Activated CD4-positive, alpha-beta T cell treated with anti-CD3 and anti-CD28 coated beads, Interleukin-2, amount 10 ng/mL, durations not matched to agents 7 days and 5 days (primary cell): ENCODE measurements at regions not wholly inside any gene's neighbourhood (a gene's known extent, or its start where the extent isn't known, plus 50 kb on each side); places are given as distances from the start of the nearest gene placed in this dataset.

Source experiments
- CTCF ChIA-PET: fragments of 350-600 bp; sonication (Branson Sonifier 250); formaldehyde crosslinking; loops from one replicate; lab custom pipeline; 2021; ENCODE audit warnings: antibody characterized with exemption; lab: Charles Lee
- POLR2A ChIA-PET: fragments of 350-600 bp; sonication (Branson Sonifier 250); formaldehyde crosslinking; loops from one replicate; lab custom pipeline; 2021; ENCODE audit warnings: antibody characterized with exemption; lab: Charles Lee
- DNase-seq: peaks from one replicate; pipeline ENCODE4 v3.0.0-alpha.2; 2020
- H3K27ac Mint-ChIP-seq: one replicate; pipeline ENCODE4 v1.8.0; 2021; ENCODE audit warnings: mild to moderate bottlenecking, moderate library complexity, mixed read lengths
- H3K27me3 Mint-ChIP-seq: one replicate; pipeline ENCODE4 v1.8.0; 2021; ENCODE audit warnings: mixed read lengths
- H3K36me3 Mint-ChIP-seq: one replicate; pipeline ENCODE4 v1.8.0; 2021; ENCODE audit warnings: low read depth, mixed read lengths
- H3K4me1 Mint-ChIP-seq: one replicate; pipeline ENCODE4 v1.8.0; 2021; ENCODE audit warnings: mixed read lengths
- H3K4me3 Mint-ChIP-seq: one replicate; pipeline ENCODE4 v1.8.0; 2021; ENCODE audit warnings: mild to moderate bottlenecking, moderate library complexity, mixed read lengths
- H3K9me3 Mint-ChIP-seq: one replicate; pipeline ENCODE4 v1.8.0; 2021; ENCODE audit warnings: mixed read lengths

DNA sequence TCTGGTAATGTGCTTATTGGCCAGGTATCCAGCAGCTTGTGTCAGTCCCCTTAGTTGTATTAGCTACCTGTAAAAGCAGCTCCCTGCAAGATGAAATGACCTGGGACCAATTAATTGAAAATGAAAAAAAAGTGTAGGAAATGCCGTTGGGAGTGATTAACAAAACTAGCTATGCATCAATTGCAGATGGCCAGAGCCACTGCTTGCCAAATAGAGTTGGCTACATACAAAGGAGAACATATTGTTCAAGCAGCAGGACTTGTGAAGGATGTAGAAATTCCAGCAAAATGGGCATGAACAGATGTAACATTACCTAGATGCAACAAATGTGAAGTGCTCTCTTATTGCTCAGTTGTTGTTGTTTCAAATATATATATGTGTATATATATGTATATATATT is 300.5 kb downstream of the PCDH17 start:
- CTCF ChIA-PET = no interaction called here
- DNase-seq = no peak

DNA sequence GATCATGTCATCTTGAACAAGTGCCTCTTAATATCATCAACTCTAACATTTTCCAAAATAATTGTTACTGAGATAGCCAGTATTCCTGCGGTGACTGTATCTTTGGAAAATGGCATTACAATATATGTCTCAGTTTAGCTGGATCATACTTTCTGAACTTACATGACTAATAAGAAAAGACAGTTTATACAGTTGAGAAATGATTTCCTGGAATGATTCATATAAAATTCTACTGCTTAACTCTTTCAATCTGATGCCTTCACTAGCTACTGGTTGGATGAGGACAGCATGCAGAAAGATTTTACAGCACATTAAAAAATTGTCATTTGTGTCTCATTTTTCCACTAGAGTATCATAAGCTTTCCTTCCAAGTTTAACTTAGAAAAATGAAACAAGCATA is 302.1 kb downstream of the PCDH17 start:
- POLR2A ChIA-PET = no interaction called here
- no peak overlapping the region for H3K27ac Mint-ChIP-seq
- H3K27me3 Mint-ChIP-seq = no peaks in the 10 kb centered on the region
- CTCF ChIA-PET = no interaction called here
- no peak overlapping the region for H3K4me3 Mint-ChIP-seq
- DNase-seq = no peak
- H3K36me3 Mint-ChIP-seq = no peaks in the 10 kb centered on the region
- H3K9me3 Mint-ChIP-seq = no peaks in the 10 kb centered on the region
- no peaks in the 10 kb centered on the region for H3K4me1 Mint-ChIP-seq

More for the DNA sequence above, 300.5 kb downstream of the PCDH17 start:
- H3K4me3 Mint-ChIP-seq = no peak overlapping the region
- H3K27me3 Mint-ChIP-seq = no peaks in the 10 kb centered on the region
- no peak overlapping the region for H3K27ac Mint-ChIP-seq
- H3K4me1 Mint-ChIP-seq = no peaks in the 10 kb centered on the region
- H3K9me3 Mint-ChIP-seq = no peaks in the 10 kb centered on the region
- H3K36me3 Mint-ChIP-seq = no peaks in the 10 kb centered on the region
- POLR2A ChIA-PET = no interaction called here

DNA sequence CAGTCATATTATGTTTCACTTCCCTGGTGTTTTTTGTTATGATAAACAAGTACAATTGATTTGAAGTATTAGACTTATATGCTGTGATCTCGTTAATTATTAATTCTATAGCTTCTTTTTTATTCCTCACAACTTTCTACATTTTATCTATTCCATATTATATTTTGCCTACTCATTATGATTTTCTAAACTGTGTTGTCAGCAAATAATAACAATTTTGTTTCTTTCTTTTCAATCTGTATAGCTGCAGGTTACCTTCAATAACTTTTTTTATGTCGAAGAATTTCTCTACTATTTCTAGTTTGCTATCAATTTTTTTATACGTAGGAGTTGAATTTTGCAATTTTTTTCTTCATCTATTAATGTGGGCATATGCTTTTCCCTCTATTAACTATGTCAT is 304.4 kb downstream of the PCDH17 start:
- no peak overlapping the region for H3K27ac Mint-ChIP-seq
- POLR2A ChIA-PET = no interaction called here
- no peaks in the 10 kb centered on the region for H3K4me1 Mint-ChIP-seq
- H3K9me3 Mint-ChIP-seq = no peaks in the 10 kb centered on the region
- CTCF ChIA-PET = no interaction called here
- H3K4me3 Mint-ChIP-seq = no peak overlapping the region
- no peak for DNase-seq
- H3K27me3 Mint-ChIP-seq = no peaks in the 10 kb centered on the region
- no peaks in the 10 kb centered on the region for H3K36me3 Mint-ChIP-seq

DNA sequence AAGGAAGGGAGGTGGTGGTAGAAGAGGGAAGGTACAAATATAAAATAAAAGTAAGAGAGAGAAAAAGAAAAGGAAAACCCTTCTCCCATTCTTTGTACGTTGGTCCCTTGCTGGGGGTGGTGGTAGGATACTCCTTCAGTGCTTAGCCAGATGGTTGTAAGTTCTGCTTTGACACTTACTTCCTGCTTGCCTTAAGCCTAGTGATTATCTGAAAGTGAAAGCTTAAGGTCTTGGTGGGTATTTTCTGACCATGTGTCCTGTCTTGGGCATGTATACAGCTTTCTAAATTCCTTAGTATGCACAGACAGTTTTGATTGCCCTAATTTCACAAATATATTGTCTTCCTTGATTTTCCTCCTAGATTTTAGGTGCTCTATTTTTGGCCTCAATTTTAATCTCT is 314.8 kb downstream of the PCDH17 start:
- ChIA-PET POLR2A (no interaction called here), CTCF (no interaction called here)
- Mint-ChIP-seq H3K27ac (no peak overlapping the region), H3K4me3 (no peak overlapping the region), H3K27me3 (no peaks in the 10 kb centered on the region), H3K4me1 (no peaks in the 10 kb centered on the region), H3K9me3 (peaks cover 7% of the 10 kb centered on the region), H3K36me3 (no peaks in the 10 kb centered on the region)
- no peak for DNase-seq

DNA sequence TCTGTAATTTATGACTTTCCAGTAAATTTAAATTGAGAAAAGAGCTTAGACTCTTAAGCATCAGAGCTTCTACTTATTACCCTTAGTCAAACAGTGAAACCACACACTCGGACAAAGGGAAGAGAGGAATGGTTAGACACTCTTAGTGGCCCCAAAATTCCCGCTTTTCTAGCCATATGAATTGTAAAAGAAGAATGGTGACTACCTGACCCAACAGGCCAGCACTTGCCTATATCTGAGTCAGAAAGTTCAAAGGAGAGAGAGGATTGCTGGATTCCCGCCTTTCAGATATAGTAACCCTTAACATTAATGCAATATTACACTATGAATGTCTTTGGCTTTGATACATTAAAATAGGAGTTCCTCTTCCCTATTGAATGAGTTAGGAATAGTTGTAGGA is 317.3 kb downstream of the PCDH17 start:
- no peaks in the 10 kb centered on the region for H3K27me3 Mint-ChIP-seq
- ChIA-PET CTCF (no interaction called here), POLR2A (no interaction called here)
- no peaks in the 10 kb centered on the region for H3K36me3 Mint-ChIP-seq
- H3K9me3 Mint-ChIP-seq = peaks cover 10% of the 10 kb centered on the region
- DNase-seq = no peak
- no peak overlapping the region for H3K4me3 Mint-ChIP-seq
- no peaks in the 10 kb centered on the region for H3K4me1 Mint-ChIP-seq
- H3K27ac Mint-ChIP-seq = no peak overlapping the region

DNA sequence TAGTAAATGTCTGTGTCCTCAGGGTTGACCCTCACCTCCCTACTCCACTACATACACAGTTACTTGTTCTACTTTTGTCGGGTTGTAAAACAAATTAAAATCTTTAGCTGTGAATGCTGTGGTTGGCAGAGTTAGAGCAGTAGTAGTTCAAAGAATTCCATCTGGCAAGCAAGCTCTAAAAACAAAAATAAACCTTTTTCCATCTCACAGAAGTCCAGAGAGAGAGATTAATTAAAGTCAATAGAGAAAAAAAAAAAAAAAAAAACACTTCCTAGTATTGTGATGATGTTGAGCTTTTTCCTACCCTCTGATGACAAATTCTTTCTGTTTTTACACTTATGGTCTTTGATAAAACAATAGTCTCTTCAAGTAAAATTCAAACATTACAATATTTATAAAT is 338.4 kb downstream of the PCDH17 start:
- DNase-seq = no peak
- no peaks in the 10 kb centered on the region for H3K36me3 Mint-ChIP-seq
- H3K9me3 Mint-ChIP-seq = peaks cover 22% of the 10 kb centered on the region
- ChIA-PET POLR2A (no interaction called here), CTCF (interaction anchor here (1.4 kb wide), 1 partner anchor 17 kb away, joined by 3 read pairs; no protein-coding TSS in a partner anchor)
- no peak overlapping the region for H3K27ac Mint-ChIP-seq
- H3K27me3 Mint-ChIP-seq = no peaks in the 10 kb centered on the region
- no peaks in the 10 kb centered on the region for H3K4me1 Mint-ChIP-seq
- no peak overlapping the region for H3K4me3 Mint-ChIP-seq

DNA sequence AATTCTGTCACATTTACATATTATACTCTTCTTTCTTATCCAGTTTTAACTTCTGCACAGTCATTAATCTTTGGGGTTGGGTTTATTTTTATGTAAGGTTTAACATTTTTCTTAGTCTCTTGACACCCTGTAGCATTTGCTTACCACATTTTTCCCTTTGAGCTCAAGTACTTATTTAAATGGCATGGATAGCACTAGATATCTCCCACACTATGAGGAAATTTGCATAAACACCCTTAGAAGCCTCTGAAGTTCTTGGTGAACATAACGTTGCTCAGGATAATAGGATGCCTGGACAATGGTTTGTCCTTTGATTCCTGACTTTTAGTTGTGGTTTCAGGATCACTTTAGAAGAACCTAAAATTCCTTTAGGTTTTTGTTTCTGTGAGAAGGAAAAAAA is 338.9 kb downstream of the PCDH17 start:
- H3K36me3 Mint-ChIP-seq = no peaks in the 10 kb centered on the region
- peaks cover 22% of the 10 kb centered on the region for H3K9me3 Mint-ChIP-seq
- H3K27me3 Mint-ChIP-seq = no peaks in the 10 kb centered on the region
- H3K27ac Mint-ChIP-seq = no peak overlapping the region
- H3K4me1 Mint-ChIP-seq = no peaks in the 10 kb centered on the region
- ChIA-PET CTCF (interaction anchor here (1.4 kb wide), 1 partner anchor 17 kb away, joined by 3 read pairs; no protein-coding TSS in a partner anchor), POLR2A (no interaction called here)
- no peak for DNase-seq
- H3K4me3 Mint-ChIP-seq = no peak overlapping the region

DNA sequence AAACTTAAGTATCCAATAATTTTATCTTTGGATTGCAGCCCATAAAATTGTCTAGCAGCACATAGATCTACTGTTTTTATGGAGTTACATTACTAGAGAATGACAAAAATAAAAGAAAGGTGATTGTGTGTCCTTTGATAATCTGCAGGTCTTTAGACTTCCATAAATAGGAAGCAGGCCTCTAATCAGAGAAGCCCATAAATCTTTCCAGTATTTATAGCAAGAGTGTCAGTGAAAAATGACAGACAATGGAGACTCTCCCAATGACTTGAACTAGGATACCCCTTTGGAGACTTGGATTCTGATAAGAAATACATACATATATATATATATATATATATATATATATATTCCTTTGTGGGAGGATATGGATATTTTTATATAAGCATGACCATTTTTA is 351.2 kb downstream of the PCDH17 start:
- DNase-seq = no peak
- H3K9me3 Mint-ChIP-seq = peaks cover 11% of the 10 kb centered on the region
- H3K4me1 Mint-ChIP-seq = no peaks in the 10 kb centered on the region
- H3K36me3 Mint-ChIP-seq = no peaks in the 10 kb centered on the region
- no peaks in the 10 kb centered on the region for H3K27me3 Mint-ChIP-seq
- H3K27ac Mint-ChIP-seq = no peak overlapping the region
- POLR2A ChIA-PET = no interaction called here
- H3K4me3 Mint-ChIP-seq = no peak overlapping the region
- CTCF ChIA-PET = no interaction called here

DNA sequence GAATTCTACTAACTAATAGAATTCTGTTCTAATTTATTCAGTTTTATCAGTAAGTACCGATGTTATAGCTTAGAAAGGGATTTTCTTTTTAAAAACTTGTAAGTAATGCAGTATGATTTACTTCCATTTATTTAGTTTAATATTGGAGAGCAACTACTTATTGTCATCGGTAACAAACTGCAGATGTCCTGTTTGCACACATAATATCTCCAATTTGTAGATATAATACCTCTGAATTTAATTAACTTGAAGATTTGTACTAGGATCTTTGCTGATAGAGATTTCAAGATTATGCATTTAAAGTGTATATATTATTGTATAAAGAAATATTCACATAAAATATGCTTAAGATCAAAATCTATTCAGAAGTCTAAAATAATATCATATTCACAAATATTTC is 356.7 kb downstream of the PCDH17 start:
- no peak for DNase-seq
- no peak overlapping the region for H3K27ac Mint-ChIP-seq
- ChIA-PET CTCF (no interaction called here), POLR2A (no interaction called here)
- peaks cover 10% of the 10 kb centered on the region for H3K9me3 Mint-ChIP-seq
- no peaks in the 10 kb centered on the region for H3K4me1 Mint-ChIP-seq
- no peak overlapping the region for H3K4me3 Mint-ChIP-seq
- no peaks in the 10 kb centered on the region for H3K36me3 Mint-ChIP-seq
- no peaks in the 10 kb centered on the region for H3K27me3 Mint-ChIP-seq

DNA sequence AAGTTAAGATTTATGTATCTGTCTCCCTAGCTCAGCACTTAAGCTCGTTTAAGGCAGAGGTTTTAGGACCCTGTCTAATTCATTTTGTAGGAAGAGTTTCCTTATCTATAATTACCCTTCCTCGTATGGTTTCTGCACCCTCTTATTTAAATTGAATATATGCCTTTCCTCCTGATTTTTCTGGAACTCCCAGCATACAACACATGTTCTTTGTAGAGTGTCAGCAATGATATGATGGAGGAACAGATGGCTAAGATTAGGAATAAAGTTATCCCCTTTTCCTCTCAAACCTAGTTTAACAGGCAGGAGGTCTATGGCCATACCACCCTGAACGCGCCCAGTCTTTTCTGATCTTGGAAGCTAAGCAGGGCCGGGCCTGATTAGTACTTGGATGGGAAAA is 359.5 kb downstream of the PCDH17 start:
- Mint-ChIP-seq H3K27ac (no peak overlapping the region), H3K4me1 (no peaks in the 10 kb centered on the region), H3K36me3 (no peaks in the 10 kb centered on the region), H3K9me3 (peaks cover 3% of the 10 kb centered on the region), H3K4me3 (no peak overlapping the region), H3K27me3 (no peaks in the 10 kb centered on the region)
- DNase-seq = no peak
- ChIA-PET CTCF (no interaction called here), POLR2A (no interaction called here)

DNA sequence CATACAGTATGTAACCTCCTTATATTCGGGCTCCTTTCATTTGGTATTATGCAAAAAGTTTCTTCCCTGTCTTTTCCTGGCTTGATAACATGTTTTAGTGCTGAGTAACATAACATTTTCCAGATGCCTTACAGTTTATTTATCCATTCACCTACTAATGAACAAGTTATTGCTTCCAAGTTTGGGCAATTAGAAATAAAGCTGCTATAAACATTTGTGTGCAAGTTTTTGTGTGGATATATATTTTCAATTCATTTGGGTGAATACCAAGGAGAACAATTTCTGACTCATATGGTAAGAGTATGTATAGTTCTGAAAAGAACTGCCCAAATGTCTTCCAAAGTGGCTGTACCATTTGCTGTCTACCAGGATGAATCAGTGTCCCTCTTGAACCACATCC is 360.9 kb downstream of the PCDH17 start:
- Mint-ChIP-seq H3K4me1 (no peaks in the 10 kb centered on the region), H3K27me3 (no peaks in the 10 kb centered on the region), H3K9me3 (no peaks in the 10 kb centered on the region), H3K27ac (no peak overlapping the region), H3K4me3 (no peak overlapping the region), H3K36me3 (no peaks in the 10 kb centered on the region)
- POLR2A ChIA-PET = no interaction called here
- CTCF ChIA-PET = no interaction called here
- DNase-seq = no peak

DNA sequence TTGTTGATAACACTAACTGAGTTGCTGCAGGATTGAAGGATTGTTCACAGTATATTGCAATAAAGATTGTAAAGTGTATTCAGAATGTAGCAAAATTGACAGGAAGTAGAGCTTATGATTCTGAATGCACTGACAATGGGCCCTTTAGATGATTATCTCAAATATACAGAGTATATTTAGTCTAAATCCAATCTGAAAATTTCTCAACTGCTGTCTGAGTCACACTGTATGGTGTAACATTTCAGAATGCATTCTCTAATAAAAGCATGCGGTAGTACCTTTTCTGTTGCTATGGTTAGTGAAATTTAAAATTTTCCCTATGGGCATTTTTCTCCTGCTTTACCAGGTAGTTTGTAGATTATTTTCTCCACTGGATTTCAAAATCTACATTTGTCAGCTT is 365.2 kb downstream of the PCDH17 start:
- H3K4me1 Mint-ChIP-seq = no peaks in the 10 kb centered on the region
- H3K36me3 Mint-ChIP-seq = no peaks in the 10 kb centered on the region
- H3K9me3 Mint-ChIP-seq = peaks cover 2% of the 10 kb centered on the region
- DNase-seq = no peak
- POLR2A ChIA-PET = no interaction called here
- no peak overlapping the region for H3K27ac Mint-ChIP-seq
- H3K27me3 Mint-ChIP-seq = no peaks in the 10 kb centered on the region
- no peak overlapping the region for H3K4me3 Mint-ChIP-seq
- CTCF ChIA-PET = no interaction called here

DNA sequence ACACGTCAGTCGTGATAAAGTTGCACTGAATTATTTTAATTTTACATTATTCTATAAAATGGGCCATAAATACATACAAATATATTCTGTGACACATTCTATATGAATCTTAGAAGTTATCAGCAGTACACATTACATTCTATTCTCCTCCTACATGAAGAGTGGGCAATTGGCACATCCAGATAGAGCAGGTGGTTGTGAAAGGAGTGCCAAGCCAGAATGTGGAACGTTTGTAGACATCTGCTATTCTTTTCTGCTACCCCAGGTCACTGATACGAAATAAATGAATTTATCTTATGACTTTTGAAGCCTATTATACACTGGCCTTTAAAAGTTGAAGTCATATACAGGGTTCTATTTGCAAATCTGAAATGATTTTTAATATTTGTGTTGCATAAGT is 373.2 kb downstream of the PCDH17 start:
- no peak for DNase-seq
- Mint-ChIP-seq H3K4me1 (no peaks in the 10 kb centered on the region), H3K27ac (no peak overlapping the region), H3K9me3 (no peaks in the 10 kb centered on the region), H3K36me3 (no peaks in the 10 kb centered on the region), H3K4me3 (no peak overlapping the region), H3K27me3 (no peaks in the 10 kb centered on the region)
- POLR2A ChIA-PET = no interaction called here
- CTCF ChIA-PET = no interaction called here

DNA sequence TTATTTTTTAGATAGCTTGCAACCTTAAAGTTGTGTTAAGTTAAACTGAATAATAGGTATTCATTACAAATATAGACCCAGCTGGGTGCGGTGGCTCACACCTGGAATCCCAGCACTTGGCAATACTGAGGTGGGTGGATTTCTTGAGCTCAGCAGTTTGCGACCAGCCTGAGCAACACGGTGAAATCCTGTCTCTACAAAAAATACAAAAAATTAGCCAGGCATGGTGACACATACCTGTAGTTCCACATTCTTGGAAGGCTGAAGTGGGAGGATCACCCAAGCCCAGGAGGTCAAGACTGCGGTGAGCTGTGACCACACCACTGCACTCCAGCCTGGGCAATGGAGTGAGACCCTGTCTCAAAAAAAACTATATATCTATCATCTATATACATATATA is 386.5 kb downstream of the PCDH17 start:
- ChIA-PET CTCF (no interaction called here), POLR2A (no interaction called here)
- Mint-ChIP-seq H3K36me3 (no peaks in the 10 kb centered on the region), H3K27me3 (no peaks in the 10 kb centered on the region), H3K27ac (no peak overlapping the region), H3K4me3 (no peak overlapping the region), H3K4me1 (no peaks in the 10 kb centered on the region), H3K9me3 (no peaks in the 10 kb centered on the region)
- no peak for DNase-seq
